AG09319 (cell line): ENCODE measurements at regions not wholly inside any gene's neighbourhood (a gene's known extent, or its start where the extent isn't known, plus 50 kb on each side); places are given as distances from the start of the nearest gene placed in this dataset.

Source experiments
- DNase-seq: peaks from one replicate; pipeline ENCODE4 v3.0.0-alpha.2; 2010; ENCODE audit warnings: low read depth; ENCODE audit errors: extremely low read depth
- CTCF ChIP-seq: IDR thresholded peaks from 2 replicates; pipeline ENCODE4 v1.5.1; 2011; ENCODE audit warnings: low read depth, mild to moderate bottlenecking, inconsistent platforms, low read length, moderate library complexity

- DNase-seq, result no peak
- TF ChIP-seq CTCF, result no peak
Observed at GRCh38 chr13:107339209-107339608, 771.3 kb upstream of the ARGLU1 start.

- TF ChIP-seq CTCF, result no peak
- DNase-seq, result no peak
Observed at GRCh38 chr13:107332188-107332587, 764.3 kb upstream of the ARGLU1 start.

- no peak for DNase-seq
- no peak for TF ChIP-seq CTCF
Observed at GRCh38 chr13:107331359-107331758, 763.4 kb upstream of the ARGLU1 start.

- no peak for DNase-seq
- no peak for TF ChIP-seq CTCF
Observed at GRCh38 chr13:107330484-107330883, 762.5 kb upstream of the ARGLU1 start.

GRCh38 chr13:107329991-107330390 lies 762.1 kb upstream of the ARGLU1 start:
- no peak for DNase-seq

GRCh38 chr13:107324416-107325204 lies 756.7 kb upstream of the ARGLU1 start:
- no peak for TF ChIP-seq CTCF
- no peak for DNase-seq

More at GRCh38 chr13:107329991-107330390, 762.1 kb upstream of the ARGLU1 start:
- TF ChIP-seq CTCF, result no peak

- no peak for DNase-seq
- no peak for TF ChIP-seq CTCF
Observed at GRCh38 chr13:107322228-107322627, 754.3 kb upstream of the ARGLU1 start.
